ENCODE measurements at regions not wholly inside any gene's neighbourhood (a gene's known extent, or its start where the extent isn't known, plus 50 kb on each side); places are given as distances from the start of the nearest gene placed in this dataset.
"Not testable (repeated sequence)": the region's sequence is repeated elsewhere in the genome, so short reads cannot be mapped to it uniquely, and the experiment has no call there.

DNA sequence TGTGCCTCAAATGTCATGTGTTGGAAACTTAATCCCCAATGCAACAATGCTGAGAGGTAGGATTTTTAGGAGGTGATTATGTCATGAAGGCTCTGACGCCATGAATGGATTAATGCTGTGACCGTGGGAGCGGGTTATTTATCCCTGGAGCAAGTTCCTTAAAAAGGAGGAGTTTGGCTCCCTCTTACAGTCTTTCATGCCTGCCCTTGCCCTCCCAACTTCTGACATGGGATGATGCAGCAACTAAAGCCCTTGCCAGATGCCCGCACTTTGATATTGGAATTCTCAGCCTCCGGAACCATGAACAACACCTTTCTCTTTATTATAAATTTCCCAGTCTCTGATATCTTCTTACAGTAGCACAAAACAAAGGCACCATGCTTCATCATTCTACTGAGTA, 685.3 kb upstream of the CHRM3 start:
- H3K4me1 ChIP-seq (replicated peaks; ENCODE audit: insufficient read depth) = no peaks in the 10 kb centered on the region
- H2AFZ ChIP-seq = no peak overlapping the region
- peaks cover 4% of the 10 kb centered on the region; the same call in 1 of the 2 replicates for H4K20me1 ChIP-seq (ENCODE audit: insufficient read depth)
- no peak overlapping the region for H3K4me2 ChIP-seq
- H3K9me2 ChIP-seq (ENCODE audit: insufficient read depth) = no peaks in the 10 kb centered on the region
- no TSS peak for BruUV-seq (replicated peaks)
- no peaks in the 10 kb centered on the region for H3K79me2 ChIP-seq (ENCODE audit: low read depth)
- ChIA-PET POLR2A (ENCODE audit: unreplicated experiment) (no interaction called here), CTCF (no interaction called here)
- H3K4me3 ChIP-seq = no peak overlapping the region
- no peaks in the 10 kb centered on the region for H3F3A ChIP-seq (ENCODE audit: insufficient read depth, low read depth)
- no peak overlapping the region for H3K27ac ChIP-seq
- H3K36me3 ChIP-seq (ENCODE audit: low read depth) = no peaks in the 10 kb centered on the region
- no peaks in the 10 kb centered on the region for H3K27me3 ChIP-seq (ENCODE audit: insufficient read depth, low read depth)
- intact Hi-C loops (cut with micrococcal nuclease; ENCODE audit: unreplicated experiment) = no loop called here
- no peak for DNase-seq
- H3K9me3 ChIP-seq (ENCODE audit: insufficient read depth, low read depth) = no peaks in the 10 kb centered on the region
- TF ChIP-seq, protein P1, sequence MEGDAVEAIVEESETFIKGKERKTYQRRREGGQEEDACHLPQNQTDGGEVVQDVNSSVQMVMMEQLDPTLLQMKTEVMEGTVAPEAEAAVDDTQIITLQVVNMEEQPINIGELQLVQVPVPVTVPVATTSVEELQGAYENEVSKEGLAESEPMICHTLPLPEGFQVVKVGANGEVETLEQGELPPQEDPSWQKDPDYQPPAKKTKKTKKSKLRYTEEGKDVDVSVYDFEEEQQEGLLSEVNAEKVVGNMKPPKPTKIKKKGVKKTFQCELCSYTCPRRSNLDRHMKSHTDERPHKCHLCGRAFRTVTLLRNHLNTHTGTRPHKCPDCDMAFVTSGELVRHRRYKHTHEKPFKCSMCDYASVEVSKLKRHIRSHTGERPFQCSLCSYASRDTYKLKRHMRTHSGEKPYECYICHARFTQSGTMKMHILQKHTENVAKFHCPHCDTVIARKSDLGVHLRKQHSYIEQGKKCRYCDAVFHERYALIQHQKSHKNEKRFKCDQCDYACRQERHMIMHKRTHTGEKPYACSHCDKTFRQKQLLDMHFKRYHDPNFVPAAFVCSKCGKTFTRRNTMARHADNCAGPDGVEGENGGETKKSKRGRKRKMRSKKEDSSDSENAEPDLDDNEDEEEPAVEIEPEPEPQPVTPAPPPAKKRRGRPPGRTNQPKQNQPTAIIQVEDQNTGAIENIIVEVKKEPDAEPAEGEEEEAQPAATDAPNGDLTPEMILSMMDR (conservative IDR thresholded peaks at IDR 0.05) = no peak
- TF ChIP-seq EZH2 (IDR thresholded peaks at IDR 0.05; ENCODE audit: low read depth) = no peak

DNA sequence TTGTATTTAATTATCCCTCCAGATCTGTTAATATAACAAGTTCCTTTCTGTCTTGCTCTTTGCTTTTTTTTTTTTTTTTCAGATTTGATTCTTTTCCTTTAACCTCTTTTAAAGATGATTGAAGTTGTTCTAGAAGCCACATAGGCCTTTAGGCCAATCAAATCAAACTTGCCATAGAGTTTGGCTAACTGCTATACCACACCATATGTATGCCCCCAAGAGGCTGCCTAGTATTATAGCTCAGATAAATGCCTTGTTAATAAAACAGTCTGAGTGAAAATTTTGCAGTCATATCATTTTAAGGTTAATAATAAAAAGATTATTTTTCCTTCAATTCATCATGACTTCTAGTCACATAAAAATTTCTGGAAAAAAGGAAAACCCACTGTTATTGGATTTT, 696.0 kb upstream of the CHRM3 start:
- Histone ChIP-seq H3K9me3 (ENCODE audit: insufficient read depth, low read depth) (no peaks in the 10 kb centered on the region; the same call in 1 of the 2 replicates), H3K36me3 (ENCODE audit: low read depth) (no peaks in the 10 kb centered on the region), H3K4me3 (no peak overlapping the region), H3K27ac (no peak overlapping the region), H3K4me1 (replicated peaks; ENCODE audit: insufficient read depth) (no peaks in the 10 kb centered on the region), H3F3A (ENCODE audit: insufficient read depth, low read depth) (no peaks in the 10 kb centered on the region), H2AFZ (no peak overlapping the region), H3K9me2 (ENCODE audit: insufficient read depth) (no peaks in the 10 kb centered on the region), H3K27me3 (ENCODE audit: insufficient read depth, low read depth) (no peaks in the 10 kb centered on the region), H4K20me1 (ENCODE audit: insufficient read depth) (no peaks in the 10 kb centered on the region), H3K4me2 (no peak overlapping the region), H3K79me2 (ENCODE audit: low read depth) (no peaks in the 10 kb centered on the region)
- intact Hi-C loops (cut with micrococcal nuclease; ENCODE audit: unreplicated experiment) = loop anchor here (1.0 kb wide), 1 partner anchor 48 kb away; no protein-coding TSS in a partner anchor
- no peak for DNase-seq
- BruUV-seq (replicated peaks) = no TSS peak
- TF ChIP-seq, protein P1 (conservative IDR thresholded peaks at IDR 0.05) = no peak
- no peak for TF ChIP-seq EZH2 (IDR thresholded peaks at IDR 0.05; ENCODE audit: low read depth)
- ChIA-PET POLR2A (ENCODE audit: unreplicated experiment) (no interaction called here), CTCF (no interaction called here)

DNA sequence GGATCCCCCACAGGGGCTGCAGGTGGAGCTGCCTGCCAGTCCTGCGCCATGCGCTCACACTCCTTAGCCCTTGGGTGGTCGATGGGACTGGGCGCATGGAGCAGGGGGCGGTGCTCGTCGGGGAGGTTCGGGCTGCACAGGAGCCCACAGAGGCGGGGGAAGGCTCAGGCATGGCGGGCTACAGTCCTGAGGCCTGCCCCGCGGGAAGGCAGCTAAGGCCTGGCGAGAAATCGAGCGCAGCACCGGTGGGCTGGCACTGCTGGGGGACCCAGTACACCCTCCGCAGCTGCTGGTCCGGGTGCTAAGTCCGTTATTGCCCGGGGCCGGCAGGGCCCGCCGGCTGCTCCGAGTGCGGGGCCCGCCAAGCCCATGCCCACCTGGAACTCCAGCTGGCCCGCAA, 701.8 kb upstream of the CHRM3 start:
- DNase-seq; H3K4me1 ChIP-seq (replicated peaks; ENCODE audit: insufficient read depth); H3K27ac ChIP-seq; intact Hi-C loops (cut with micrococcal nuclease; ENCODE audit: unreplicated experiment); H3F3A ChIP-seq (ENCODE audit: insufficient read depth, low read depth); H3K79me2 ChIP-seq (ENCODE audit: low read depth); H2AFZ ChIP-seq; CTCF ChIA-PET; H3K9me2 ChIP-seq (ENCODE audit: insufficient read depth); BruUV-seq (replicated peaks); H4K20me1 ChIP-seq (ENCODE audit: insufficient read depth); H3K27me3 ChIP-seq (ENCODE audit: insufficient read depth, low read depth); H3K36me3 ChIP-seq (ENCODE audit: low read depth); H3K4me2 ChIP-seq; H3K9me3 ChIP-seq (ENCODE audit: insufficient read depth, low read depth); H3K4me3 ChIP-seq: not testable (repeated sequence)
- POLR2A ChIA-PET (ENCODE audit: unreplicated experiment) = interaction anchor here (0.7 kb wide), 1 partner anchor 12 kb away, joined by 14 read pairs; no protein-coding TSS in a partner anchor

DNA sequence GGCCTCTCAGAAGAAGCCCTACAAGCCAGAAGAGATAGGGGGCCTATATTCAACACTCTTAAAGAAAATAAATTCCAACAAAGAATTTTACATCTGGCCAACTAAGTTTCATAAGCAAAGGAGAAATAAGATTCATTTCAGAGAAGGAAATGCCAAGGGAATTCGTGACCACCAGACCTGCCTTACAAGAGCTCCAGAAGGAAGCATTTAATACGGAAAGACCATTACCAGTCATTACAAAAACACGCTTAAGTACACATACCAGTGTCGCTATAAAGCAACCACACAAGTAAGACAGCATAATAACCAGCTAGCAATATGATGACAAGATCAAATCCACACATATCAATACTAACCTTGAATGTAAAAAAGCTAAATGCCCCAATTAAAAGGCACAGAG, 704.9 kb upstream of the CHRM3 start:
- Histone ChIP-seq H3K9me2 (ENCODE audit: insufficient read depth) (no peaks in the 10 kb centered on the region), H4K20me1 (ENCODE audit: insufficient read depth) (no peaks in the 10 kb centered on the region), H3K9me3 (ENCODE audit: insufficient read depth, low read depth) (no peaks in the 10 kb centered on the region), H3K27me3 (ENCODE audit: insufficient read depth, low read depth) (no peaks in the 10 kb centered on the region), H3F3A (ENCODE audit: insufficient read depth, low read depth) (no peaks in the 10 kb centered on the region), H3K27ac (no peak overlapping the region), H3K4me3 (no peak overlapping the region), H3K36me3 (ENCODE audit: low read depth) (no peaks in the 10 kb centered on the region), H3K4me2 (no peak overlapping the region), H3K4me1 (replicated peaks; ENCODE audit: insufficient read depth) (no peaks in the 10 kb centered on the region), H3K79me2 (ENCODE audit: low read depth) (no peaks in the 10 kb centered on the region), H2AFZ (no peak overlapping the region)
- TF ChIP-seq, protein P1 (conservative IDR thresholded peaks at IDR 0.05) = no peak
- TF ChIP-seq EZH2 (IDR thresholded peaks at IDR 0.05; ENCODE audit: low read depth) = no peak
- BruUV-seq (replicated peaks) = no TSS peak
- no peak for DNase-seq
- CTCF ChIA-PET = no interaction called here
- intact Hi-C loops (cut with micrococcal nuclease; ENCODE audit: unreplicated experiment) = no loop called here
- POLR2A ChIA-PET (ENCODE audit: unreplicated experiment) = no interaction called here
